Thoracic aorta (tissue), 2 donors: ENCODE measurements at regions not wholly inside any gene's neighbourhood (a gene's known extent, or its start where the extent isn't known, plus 50 kb on each side); places are given as distances from the start of the nearest gene placed in this dataset.

ENCODE experiments used
- ATAC-seq: fragments of 150-250 bp; one replicate; pipeline ENCODE4 v1.8.0; 2017; ENCODE audit warnings: low read depth; ENCODE audit not compliant: insufficient number of reproducible peaks, low FRiP score
- DNase-seq: peaks from one replicate; pipeline ENCODE4 v3.0.0-alpha.2; 2020; ENCODE audit warnings: low spot score
- H3K27ac ChIP-seq, 2 donors: fragments of 200-600 bp; sonication (generic); 1 replicate in 1 of 2; 2 replicates in 1 of 2; pipeline ENCODE4 v1.5.1; 2016; ENCODE audit warnings: mild to moderate bottlenecking in 2 of 2, moderate library complexity in 2 of 2
- H3K27me3 ChIP-seq: fragments of 200-600 bp; sonication (generic); replicated peaks from 2 replicates; pipeline ENCODE4 v1.6.0; 2016; ENCODE audit warnings: mild to moderate bottlenecking; ENCODE audit not compliant: insufficient read depth
- H3K36me3 ChIP-seq: fragments of 200-600 bp; sonication (generic); one replicate; pipeline ENCODE4 v1.5.1; 2016
- H3K4me1 ChIP-seq, 2 donors: fragments of 200-600 bp; sonication (generic); 1 replicate in 1 of 2; 2 replicates in 1 of 2; pipeline versions ENCODE4 v1.5.1 to v1.6.0; 2016; ENCODE audit warnings: low read depth in 2 of 2, mild to moderate bottlenecking in 1 of 2; ENCODE audit not compliant: control insufficient read depth in 1 of 2
- H3K4me3 ChIP-seq: fragments of 200-600 bp; sonication (generic); 2 replicates; pipeline ENCODE4 v1.5.1; 2016; ENCODE audit warnings: mild to moderate bottlenecking
- H3K9me3 ChIP-seq: fragments of 200-600 bp; sonication (generic); 2 replicates; pipeline ENCODE4 v1.5.1; 2016
- CTCF ChIP-seq: fragments of 200-600 bp; sonication (generic); IDR thresholded peaks from one replicate; pipeline ENCODE4 v1.5.1; 2019; ENCODE audit warnings: antibody characterized with exemption

GRCh38 chr12:124142395-124143035 lies 152.4 kb upstream of the RFLNA start:
- Histone ChIP-seq H3K4me3 (no peak overlapping the region), H3K36me3 (no peaks in the 10 kb centered on the region), H3K9me3 (no peaks in the 10 kb centered on the region), H3K4me1 (no peaks in the 10 kb centered on the region), H3K27ac (no peak overlapping the region), H3K27me3 (no peaks in the 10 kb centered on the region)
- DNase-seq (no peak), ATAC-seq (no peak)
- TF ChIP-seq CTCF = no peak

- Histone ChIP-seq H3K9me3 (no peaks in the 10 kb centered on the region), H3K36me3 (no peaks in the 10 kb centered on the region), H3K4me1 (no peaks in the 10 kb centered on the region), H3K27ac (no peak overlapping the region), H3K27me3 (no peaks in the 10 kb centered on the region), H3K4me3 (no peak overlapping the region)
- ATAC-seq (no peak), DNase-seq (no peak)
- TF ChIP-seq CTCF = no peak
Measured at GRCh38 chr12:124143726-124144125, 151.2 kb upstream of the RFLNA start.

- DNase-seq = no peak
- Histone ChIP-seq H3K9me3 (no peaks in the 10 kb centered on the region), H3K27ac (no peak overlapping the region), H3K36me3 (no peaks in the 10 kb centered on the region), H3K4me3 (no peak overlapping the region), H3K4me1 (no peaks in the 10 kb centered on the region), H3K27me3 (no peaks in the 10 kb centered on the region)
- no peak for TF ChIP-seq CTCF
- no peak for ATAC-seq
Measured at GRCh38 chr12:124144531-124145194, 150.2 kb upstream of the RFLNA start.

- no peaks in the 10 kb centered on the region for H3K36me3 ChIP-seq
- H3K9me3 ChIP-seq = no peaks in the 10 kb centered on the region
- no peaks in the 10 kb centered on the region for H3K4me1 ChIP-seq
- H3K4me3 ChIP-seq = no peak overlapping the region
- no peaks in the 10 kb centered on the region for H3K27me3 ChIP-seq
- ATAC-seq (no peak), DNase-seq (no peak)
- no peak for TF ChIP-seq CTCF
- H3K27ac ChIP-seq = no peak overlapping the region
Measured at GRCh38 chr12:124147027-124147426, 147.9 kb upstream of the RFLNA start.

- no peak for ATAC-seq
- Histone ChIP-seq H3K36me3 (no peaks in the 10 kb centered on the region), H3K4me1 (no peaks in the 10 kb centered on the region), H3K4me3 (no peak overlapping the region), H3K27ac (no peak overlapping the region), H3K9me3 (no peaks in the 10 kb centered on the region), H3K27me3 (no peaks in the 10 kb centered on the region)
- no peak for TF ChIP-seq CTCF
- DNase-seq = no peak
Measured at GRCh38 chr12:124147575-124147974, 147.3 kb upstream of the RFLNA start.
